ENCODE measurements at regions not wholly inside any gene's neighbourhood (a gene's known extent, or its start where the extent isn't known, plus 50 kb on each side); places are given as distances from the start of the nearest gene placed in this dataset.

- TF ChIP-seq TAF1 (IDR thresholded peaks at IDR 0.05; ENCODE audit: borderline replicate concordance, low read depth, low read length) (no peak), POLR2A (IDR thresholded peaks at IDR 0.05; ENCODE audit: low read depth, low read length) (no peak), POLR2AphosphoS5 (IDR thresholded peaks at IDR 0.05; ENCODE audit: low read depth, low read length) (no peak)
Measured at GRCh38 chr2:24432121-24432520, 58.9 kb upstream of the NCOA1 start.

All from GM12892 (cell line).